ENCODE measurements at regions not wholly inside any gene's neighbourhood (a gene's known extent, or its start where the extent isn't known, plus 50 kb on each side); places are given as distances from the start of the nearest gene placed in this dataset.

- Histone ChIP-seq H3K9me3 (replicated peaks; ENCODE audit: insufficient read depth, low read length) (no peaks in the 10 kb centered on the region), H2AFZ (ENCODE audit: low read length) (no peak overlapping the region), H3F3A (ENCODE audit: insufficient read depth, low read length) (no peaks in the 10 kb centered on the region), H3K27ac (ENCODE audit: low read length) (no peak overlapping the region), H3K4me2 (ENCODE audit: low read depth, low read length) (no peak overlapping the region), H3K9ac (ENCODE audit: low read length) (no peak overlapping the region), H3K4me3 (ENCODE audit: low read length) (no peak overlapping the region), H3K27me3 (replicated peaks; ENCODE audit: insufficient read depth, low read length) (no peaks in the 10 kb centered on the region), H3K36me3 (replicated peaks; ENCODE audit: insufficient read depth, low read length) (no peaks in the 10 kb centered on the region), H4K20me1 (ENCODE audit: insufficient read depth, low read length) (no peaks in the 10 kb centered on the region), H3K79me2 (ENCODE audit: low read length) (no peaks in the 10 kb centered on the region), H3K9me2 (replicated peaks; ENCODE audit: insufficient read depth, low read length) (no peaks in the 10 kb centered on the region), H3K4me1 (ENCODE audit: low read length) (no peaks in the 10 kb centered on the region)
- no peak for TF ChIP-seq EZH2phosphoT487 (IDR thresholded peaks at IDR 0.05; ENCODE audit: low read length)
- no peak for TF ChIP-seq EZH2 (optimal IDR thresholded peaks at IDR 0.05; ENCODE audit: low read depth, low read length)
- no peak for TF ChIP-seq CTCF (IDR thresholded peaks at IDR 0.05; ENCODE audit: low read length)
- no peak for DNase-seq
These were observed 118.8 kb upstream of the RPS23 start for GRCh38 chr5:82396871-82397514.

GRCh38 chr5:82396396-82396795 is 118.2 kb upstream of the RPS23 start:
- Histone ChIP-seq H3K4me3 (ENCODE audit: low read length) (no peak overlapping the region), H3F3A (ENCODE audit: insufficient read depth, low read length) (no peaks in the 10 kb centered on the region), H2AFZ (ENCODE audit: low read length) (no peak overlapping the region), H3K36me3 (replicated peaks; ENCODE audit: insufficient read depth, low read length) (no peaks in the 10 kb centered on the region), H3K9me3 (replicated peaks; ENCODE audit: insufficient read depth, low read length) (no peaks in the 10 kb centered on the region), H3K27ac (ENCODE audit: low read length) (no peak overlapping the region), H3K27me3 (replicated peaks; ENCODE audit: insufficient read depth, low read length) (no peaks in the 10 kb centered on the region), H3K9ac (ENCODE audit: low read length) (no peak overlapping the region), H3K9me2 (replicated peaks; ENCODE audit: insufficient read depth, low read length) (no peaks in the 10 kb centered on the region), H3K4me2 (ENCODE audit: low read depth, low read length) (no peak overlapping the region), H3K4me1 (ENCODE audit: low read length) (no peaks in the 10 kb centered on the region), H4K20me1 (ENCODE audit: insufficient read depth, low read length) (no peaks in the 10 kb centered on the region), H3K79me2 (ENCODE audit: low read length) (no peaks in the 10 kb centered on the region)
- DNase-seq = no peak
- no peak for TF ChIP-seq EZH2phosphoT487 (IDR thresholded peaks at IDR 0.05; ENCODE audit: low read length)
- no peak for TF ChIP-seq EZH2 (optimal IDR thresholded peaks at IDR 0.05; ENCODE audit: low read depth, low read length)
- TF ChIP-seq CTCF (IDR thresholded peaks at IDR 0.05; ENCODE audit: low read length) = no peak

GRCh38 chr5:82393951-82394350 is 115.8 kb upstream of the RPS23 start:
- Histone ChIP-seq H3K27me3 (replicated peaks; ENCODE audit: insufficient read depth, low read length) (no peaks in the 10 kb centered on the region), H3K4me2 (ENCODE audit: low read depth, low read length) (no peak overlapping the region), H3K79me2 (ENCODE audit: low read length) (no peaks in the 10 kb centered on the region), H3K27ac (ENCODE audit: low read length) (no peak overlapping the region), H4K20me1 (ENCODE audit: insufficient read depth, low read length) (no peaks in the 10 kb centered on the region), H3K9me2 (replicated peaks; ENCODE audit: insufficient read depth, low read length) (no peaks in the 10 kb centered on the region), H3K36me3 (replicated peaks; ENCODE audit: insufficient read depth, low read length) (no peaks in the 10 kb centered on the region), H2AFZ (ENCODE audit: low read length) (no peak overlapping the region), H3K4me3 (ENCODE audit: low read length) (no peak overlapping the region), H3K4me1 (ENCODE audit: low read length) (no peaks in the 10 kb centered on the region), H3F3A (ENCODE audit: insufficient read depth, low read length) (no peaks in the 10 kb centered on the region), H3K9me3 (replicated peaks; ENCODE audit: insufficient read depth, low read length) (no peaks in the 10 kb centered on the region), H3K9ac (ENCODE audit: low read length) (no peak overlapping the region)
- TF ChIP-seq CTCF (IDR thresholded peaks at IDR 0.05; ENCODE audit: low read length) (no peak), EZH2 (optimal IDR thresholded peaks at IDR 0.05; ENCODE audit: low read depth, low read length) (no peak)
- no peak for DNase-seq

All from MM.1S (cell line).